IPS DF 6.9 (cell line): ENCODE measurements at regions not wholly inside any gene's neighbourhood (a gene's known extent, or its start where the extent isn't known, plus 50 kb on each side); places are given as distances from the start of the nearest gene placed in this dataset.
"Not testable (repeated sequence)": the region's sequence is repeated elsewhere in the genome, so short reads cannot be mapped to it uniquely, and the experiment has no call there.

Experiments
- DNase-seq: peaks from one replicate; pipeline ENCODE4 v3.0.0-alpha.2; 2013; ENCODE audit warnings: low read depth, low spot score
- H3K27ac ChIP-seq: one replicate; pipeline ENCODE4 v1.5.1; 2013; ENCODE audit warnings: low read length, control low read depth
- H3K27me3 ChIP-seq: 2 replicates; pipeline ENCODE4 v1.6.1; 2013; ENCODE audit warnings: mild to moderate bottlenecking, low read length; ENCODE audit not compliant: control insufficient read depth, insufficient read depth
- H3K36me3 ChIP-seq: 2 replicates; pipeline ENCODE4 v1.6.1; 2013; ENCODE audit warnings: low read length; ENCODE audit not compliant: control insufficient read depth, insufficient read depth
- H3K4me1 ChIP-seq: 2 replicates; pipeline ENCODE4 v1.6.1; 2013; ENCODE audit warnings: low read length; ENCODE audit not compliant: control insufficient read depth, insufficient read depth
- H3K4me3 ChIP-seq: 2 replicates; pipeline ENCODE4 v1.5.1; 2013; ENCODE audit warnings: mild to moderate bottlenecking, low read length
- H3K9me3 ChIP-seq: 2 replicates; pipeline ENCODE4 v1.6.1; 2013; ENCODE audit warnings: low read length, inconsistent platforms; ENCODE audit not compliant: control insufficient read depth, insufficient read depth
- WGBS: extraction: QIAGEN DNeasy Blood & Tissue Kit; methylation state at CpG from one replicate; pipeline ENCODE4 v1.1.7; 2013; ENCODE audit warnings: mixed read lengths, missing lambda C conversion rate; ENCODE audit not compliant: insufficient read length, insufficient coverage; 5-methylcytosine and 5-hydroxymethylcytosine counted together

DNA sequence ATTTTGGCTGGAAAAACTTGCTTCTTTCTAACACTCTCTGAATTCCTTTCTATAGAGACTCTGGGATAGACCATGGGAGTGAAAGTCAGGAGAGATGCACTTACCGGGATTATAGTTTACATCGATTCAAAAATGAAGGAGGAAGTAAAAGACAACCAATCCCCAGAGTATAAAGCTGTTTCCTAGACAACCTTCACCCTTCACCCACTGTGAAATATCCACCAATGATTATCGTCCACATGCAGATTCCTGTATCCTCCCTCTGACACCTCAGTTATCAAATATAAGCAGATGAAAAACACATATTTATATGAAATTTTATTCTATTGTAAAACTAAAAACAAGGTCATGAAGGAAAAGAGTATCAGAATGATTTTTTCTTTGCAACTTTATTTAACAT lies 258.8 kb upstream of the GK2 start:
- H3K27me3 ChIP-seq = no peaks in the 10 kb centered on the region
- no CpG with 5 or more reads among the region's 3 CpGs for WGBS
- DNase-seq = no peak
- H3K9me3 ChIP-seq = no peaks in the 10 kb centered on the region
- no peaks in the 10 kb centered on the region for H3K36me3 ChIP-seq
- no peak overlapping the region for H3K4me3 ChIP-seq
- H3K4me1 ChIP-seq = no peaks in the 10 kb centered on the region
- no peak overlapping the region for H3K27ac ChIP-seq

GRCh38 chr4:79666112-79666511 lies 258.1 kb upstream of the GK2 start:
- Histone ChIP-seq H3K9me3 (no peaks in the 10 kb centered on the region), H3K4me1 (no peaks in the 10 kb centered on the region), H3K4me3 (no peak overlapping the region), H3K36me3 (no peaks in the 10 kb centered on the region), H3K27me3 (no peaks in the 10 kb centered on the region), H3K27ac (no peak overlapping the region)
- DNase-seq = no peak
- WGBS = 100% methylated on average over 1 of the region's 1 CpG

- DNase-seq = no peak
- Histone ChIP-seq H3K27me3 (no peaks in the 10 kb centered on the region), H3K9me3 (no peaks in the 10 kb centered on the region; the same call in 1 of the 2 replicates), H3K27ac (no peak overlapping the region), H3K4me3 (no peak overlapping the region), H3K4me1 (no peaks in the 10 kb centered on the region), H3K36me3 (no peaks in the 10 kb centered on the region)
- no CpG with 5 or more reads among the region's 4 CpGs for WGBS
Observed at GRCh38 chr4:79663865-79664264, 255.8 kb upstream of the GK2 start.

- Histone ChIP-seq H3K27me3 (no peaks in the 10 kb centered on the region), H3K4me3 (no peak overlapping the region), H3K27ac (no peak overlapping the region), H3K36me3 (no peaks in the 10 kb centered on the region), H3K4me1 (no peaks in the 10 kb centered on the region), H3K9me3 (no peaks in the 10 kb centered on the region; the same call in 1 of the 2 replicates)
- no peak for DNase-seq
- no CpG with 5 or more reads among the region's 1 CpG for WGBS
Observed at GRCh38 chr4:79663141-79663540, 255.1 kb upstream of the GK2 start.

- DNase-seq = no peak
- H3K4me3 ChIP-seq = no peak overlapping the region
- WGBS = no CpG with 5 or more reads among the region's 3 CpGs
Observed at GRCh38 chr4:79662651-79663050, 254.6 kb upstream of the GK2 start.

GRCh38 chr4:79661196-79661595 lies 253.2 kb upstream of the GK2 start:
- no CpG with 5 or more reads among the region's 2 CpGs for WGBS
- no peak overlapping the region for H3K4me3 ChIP-seq
- H3K4me1 ChIP-seq = no peaks in the 10 kb centered on the region
- no peaks in the 10 kb centered on the region for H3K36me3 ChIP-seq
- no peak for DNase-seq
- H3K27me3 ChIP-seq = no peaks in the 10 kb centered on the region
- H3K27ac ChIP-seq = no peak overlapping the region
- H3K9me3 ChIP-seq = no peaks in the 10 kb centered on the region; the same call in 1 of the 2 replicates

More at GRCh38 chr4:79662651-79663050, 254.6 kb upstream of the GK2 start:
- Histone ChIP-seq H3K36me3 (no peaks in the 10 kb centered on the region), H3K4me1 (no peaks in the 10 kb centered on the region), H3K27ac (no peak overlapping the region), H3K9me3 (no peaks in the 10 kb centered on the region; the same call in 1 of the 2 replicates), H3K27me3 (no peaks in the 10 kb centered on the region)

- H3K9me3 ChIP-seq, H3K36me3 ChIP-seq, DNase-seq, H3K4me3 ChIP-seq, H3K27me3 ChIP-seq, H3K27ac ChIP-seq, H3K4me1 ChIP-seq: not testable (repeated sequence)
- WGBS = no CpG with 5 or more reads among the region's 5 CpGs
Observed at GRCh38 chr4:79659308-79659870, 251.4 kb upstream of the GK2 start.

- no peaks in the 10 kb centered on the region for H3K4me1 ChIP-seq
- no peak overlapping the region for H3K4me3 ChIP-seq
- H3K9me3 ChIP-seq = no peaks in the 10 kb centered on the region; the same call in 1 of the 2 replicates
- no peak for DNase-seq
- H3K36me3 ChIP-seq = no peaks in the 10 kb centered on the region
- H3K27ac ChIP-seq = no peak overlapping the region
- H3K27me3 ChIP-seq = no peaks in the 10 kb centered on the region
Observed at GRCh38 chr4:79657379-79657778, 249.4 kb upstream of the GK2 start.

- no peaks in the 10 kb centered on the region for H3K27me3 ChIP-seq
- no CpG with 5 or more reads among the region's 5 CpGs for WGBS
- H3K27ac ChIP-seq = no peak overlapping the region
- no peaks in the 10 kb centered on the region for H3K36me3 ChIP-seq
- H3K9me3 ChIP-seq = no peaks in the 10 kb centered on the region
- no peak for DNase-seq
- no peak overlapping the region for H3K4me3 ChIP-seq
- H3K4me1 ChIP-seq = 0 out of 2 replicates have a peak, but pooled peaks cover 1% of the 10 kb centered on the region
Observed at GRCh38 chr4:79653871-79654270, 245.8 kb upstream of the GK2 start.

- Histone ChIP-seq H3K27me3 (no peaks in the 10 kb centered on the region), H3K9me3 (no peaks in the 10 kb centered on the region), H3K27ac (no peak overlapping the region), H3K4me1 (0 out of 2 replicates have a peak, but pooled peaks cover 1% of the 10 kb centered on the region), H3K36me3 (no peaks in the 10 kb centered on the region), H3K4me3 (no peak overlapping the region)
- DNase-seq = no peak
Observed at GRCh38 chr4:79652738-79653137, 244.7 kb upstream of the GK2 start.

DNA sequence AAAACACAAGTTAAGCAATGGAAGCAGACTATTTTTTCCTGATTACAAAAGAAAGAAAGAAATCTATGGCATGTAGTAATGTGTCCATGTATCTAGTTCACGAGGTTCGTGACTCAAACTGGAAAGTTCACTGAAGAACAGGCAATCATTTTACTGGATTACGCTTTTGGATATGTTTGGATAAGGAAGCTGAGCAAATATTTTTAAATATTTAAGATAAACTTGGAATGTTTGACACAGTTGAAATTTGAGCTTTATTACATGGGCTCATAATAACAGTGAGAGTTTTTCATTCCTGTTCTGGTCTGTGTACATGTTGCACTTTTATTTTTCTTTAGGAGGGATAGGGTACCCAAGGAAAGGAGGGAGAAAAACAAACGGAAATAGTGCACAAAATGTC lies 244.2 kb upstream of the GK2 start:
- Histone ChIP-seq H3K27ac (no peak overlapping the region), H3K9me3 (no peaks in the 10 kb centered on the region), H3K36me3 (no peaks in the 10 kb centered on the region), H3K4me3 (no peak overlapping the region), H3K27me3 (no peaks in the 10 kb centered on the region), H3K4me1 (0 out of 2 replicates have a peak, but pooled peaks cover 1% of the 10 kb centered on the region)
- no CpG with 5 or more reads among the region's 4 CpGs for WGBS
- no peak for DNase-seq
